NCI-H2227 (cell line): ENCODE measurements at regions not wholly inside any gene's neighbourhood (a gene's known extent, or its start where the extent isn't known, plus 50 kb on each side); places are given as distances from the start of the nearest gene placed in this dataset.
A peak's percentile ranks its signal among the peaks of the same experiment; 100 is the strongest.

Source experiments
- DNase-seq: peaks from one replicate; lab custom pipeline; 2025; ENCODE audit not compliant: unreplicated experiment; lab: John Stamatoyannopoulos, UW

DNA sequence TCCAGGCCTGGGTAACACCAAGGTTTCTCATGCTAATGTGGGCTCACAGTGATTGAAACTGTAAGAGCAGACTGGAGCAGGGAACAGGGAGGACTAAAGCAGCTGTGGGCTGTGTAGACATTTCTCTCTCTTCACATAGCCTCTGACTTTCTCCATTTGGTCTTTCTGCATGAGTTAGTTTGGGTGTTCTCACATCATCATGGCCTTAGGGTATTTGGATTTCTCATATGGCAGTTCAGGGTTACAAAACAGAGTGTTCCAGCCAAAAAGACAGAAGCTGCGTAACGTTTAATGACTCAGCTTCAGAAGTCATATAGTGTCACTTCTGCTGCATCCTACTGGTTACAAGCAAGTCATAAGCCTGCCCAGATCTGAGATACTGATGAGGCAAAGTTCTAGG lies 52.0 kb upstream of the OSBPL8 start:
- no peak for DNase-seq

DNA sequence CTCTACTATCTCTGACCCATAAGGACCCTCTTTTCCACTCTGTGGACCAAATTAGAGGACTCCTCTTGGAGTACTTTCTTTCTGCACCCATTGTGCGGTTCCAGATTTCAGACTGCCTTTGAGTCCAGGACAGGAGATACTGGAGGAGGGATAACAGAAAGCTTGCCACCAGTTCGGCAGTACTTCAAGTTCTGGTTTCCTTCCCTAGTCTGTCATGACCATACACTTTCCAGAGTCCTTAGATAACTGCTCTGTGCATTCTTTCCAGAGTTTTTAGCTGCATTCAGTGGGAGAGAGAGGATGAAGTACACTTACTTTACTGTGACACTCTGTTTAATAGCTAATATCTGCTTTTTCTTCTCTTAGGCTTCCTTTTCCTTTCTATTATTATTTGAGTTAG lies 54.8 kb upstream of the OSBPL8 start:
- no peak for DNase-seq

DNA sequence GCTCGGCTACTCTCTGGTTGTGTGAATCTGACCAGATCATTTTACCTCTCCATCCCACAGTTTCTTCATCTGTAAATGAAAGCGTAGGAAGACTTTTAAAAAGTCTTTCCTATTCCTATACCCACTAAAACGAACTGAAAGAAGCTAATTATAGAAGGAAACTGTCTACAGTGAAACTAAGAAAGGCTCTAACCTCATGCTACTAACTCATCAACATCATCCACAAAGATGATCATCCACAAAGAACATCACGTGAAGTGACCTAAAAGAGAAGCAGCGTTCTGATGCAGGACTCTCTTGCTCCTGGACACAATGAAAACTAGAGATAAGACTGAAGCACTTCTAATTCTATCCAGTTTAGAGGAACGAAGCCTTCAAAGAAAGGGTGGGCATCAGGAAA lies 58.5 kb upstream of the OSBPL8 start:
- no peak for DNase-seq

DNA sequence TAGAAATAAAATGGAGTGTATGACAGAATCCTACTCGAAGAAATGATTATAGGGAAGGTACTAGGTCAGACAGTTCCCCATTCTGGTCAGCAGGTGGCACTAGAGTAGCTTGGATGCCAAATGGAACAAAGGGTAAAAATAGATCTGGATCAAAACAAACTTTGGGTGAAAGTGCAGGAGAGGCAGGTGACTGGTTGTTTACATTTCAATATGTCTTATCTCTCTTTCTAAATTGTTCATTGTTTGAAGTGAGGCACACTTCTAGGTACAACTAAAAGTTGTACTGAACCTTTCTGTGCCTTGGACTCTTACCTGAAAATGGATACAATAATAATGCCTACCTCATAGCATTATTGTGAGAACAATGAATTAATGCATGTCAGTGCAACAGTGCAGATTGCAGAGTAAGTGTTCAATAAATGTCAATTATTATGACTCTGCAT lies 62.0 kb upstream of the OSBPL8 start:
- DNase-seq = peak; percentile 83

DNA sequence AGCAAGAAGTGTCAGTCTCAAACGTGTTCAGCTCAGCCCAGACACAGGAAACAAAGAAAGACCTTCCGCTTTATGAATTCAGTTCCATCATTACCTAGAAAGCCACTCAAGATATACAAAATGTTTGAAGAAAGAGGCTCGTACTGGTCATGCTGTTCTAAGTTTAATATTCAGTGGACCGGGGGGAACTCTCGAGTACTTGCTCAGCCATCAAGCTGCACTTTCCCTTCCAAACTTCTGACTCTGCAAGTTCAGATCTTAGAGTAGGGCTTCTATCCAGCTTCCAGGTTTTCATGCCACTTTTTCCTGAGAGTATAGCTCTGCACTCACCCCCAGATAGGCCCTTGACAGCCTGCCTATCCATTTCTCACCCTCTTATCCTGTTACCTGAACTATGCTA lies 62.8 kb upstream of the OSBPL8 start:
- DNase-seq = no peak

DNA sequence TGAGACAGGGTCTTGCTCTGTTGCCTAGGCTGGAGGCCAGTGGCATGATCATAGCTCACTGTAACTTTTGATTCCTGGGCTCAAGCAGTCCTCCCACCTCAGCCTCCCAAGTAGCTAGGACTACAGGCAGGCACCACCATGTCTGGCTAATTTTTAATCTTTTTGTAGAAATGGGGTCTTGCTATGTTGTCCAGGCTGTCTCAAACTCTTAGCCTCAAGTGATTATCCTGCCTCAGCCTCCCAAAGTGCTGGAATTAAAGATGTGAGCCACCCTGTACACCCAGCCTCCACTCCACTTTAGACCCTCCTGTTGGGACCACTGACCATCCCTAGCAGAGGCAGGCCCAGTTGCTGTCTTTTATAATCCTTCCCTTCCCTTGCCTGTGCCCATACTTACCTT lies 63.3 kb upstream of the OSBPL8 start:
- DNase-seq = no peak

DNA sequence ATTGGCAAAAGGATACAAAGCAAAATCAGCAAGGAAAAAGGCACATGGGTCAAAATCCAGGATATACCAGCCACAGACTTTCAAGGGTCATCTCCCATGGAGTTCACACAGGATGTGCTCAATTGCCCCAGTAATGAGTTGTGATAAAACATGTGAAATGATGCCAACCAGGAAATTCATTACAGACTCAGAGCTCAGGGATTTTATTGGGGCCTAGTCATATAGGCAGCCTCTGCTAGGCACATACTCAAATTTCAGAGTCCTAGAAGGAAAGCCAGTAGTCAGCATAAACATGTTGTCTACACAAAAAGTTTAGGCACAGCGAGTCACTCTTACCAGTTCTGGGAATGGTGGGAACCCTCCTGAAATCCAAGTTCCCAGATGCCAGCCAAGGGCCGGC lies 64.4 kb upstream of the OSBPL8 start:
- DNase-seq = no peak

DNA sequence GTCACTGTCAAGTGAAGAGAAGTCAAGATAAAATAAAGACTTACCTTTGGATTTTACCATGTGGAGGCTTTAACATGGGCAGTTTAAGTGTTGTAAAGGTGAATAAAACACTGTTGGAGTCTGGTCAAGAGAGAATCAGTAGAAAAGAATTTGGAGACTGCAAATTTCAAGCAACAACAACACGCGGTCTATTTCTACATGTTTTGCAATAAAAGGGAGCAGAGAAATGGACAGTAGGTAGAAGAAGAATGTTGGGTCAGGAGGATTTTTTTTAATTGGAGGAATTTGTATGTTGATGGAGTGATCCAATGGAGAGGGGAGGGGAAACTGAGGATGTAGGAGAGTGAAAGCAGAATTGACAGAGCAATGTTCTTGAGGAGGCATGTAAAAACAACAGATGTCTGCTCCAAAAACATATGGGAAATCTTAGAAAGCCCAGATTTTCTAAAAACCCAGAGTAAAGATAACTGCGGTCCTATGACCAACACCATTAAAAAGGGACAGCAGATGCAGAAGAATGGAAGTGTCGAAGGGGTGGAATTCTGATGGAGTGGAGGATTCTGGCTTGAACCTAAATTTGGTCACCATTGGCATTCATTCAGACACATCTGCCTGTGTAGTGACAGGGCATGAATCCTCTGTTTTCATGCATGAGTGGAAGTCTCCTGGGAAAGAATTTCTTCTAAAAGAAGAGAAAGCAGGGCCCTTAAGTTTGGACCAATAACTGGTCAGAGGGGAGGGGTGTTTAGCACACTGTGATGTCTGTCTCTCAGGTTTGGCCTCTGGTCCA lies 68.0 kb upstream of the OSBPL8 start:
- no peak for DNase-seq

DNA sequence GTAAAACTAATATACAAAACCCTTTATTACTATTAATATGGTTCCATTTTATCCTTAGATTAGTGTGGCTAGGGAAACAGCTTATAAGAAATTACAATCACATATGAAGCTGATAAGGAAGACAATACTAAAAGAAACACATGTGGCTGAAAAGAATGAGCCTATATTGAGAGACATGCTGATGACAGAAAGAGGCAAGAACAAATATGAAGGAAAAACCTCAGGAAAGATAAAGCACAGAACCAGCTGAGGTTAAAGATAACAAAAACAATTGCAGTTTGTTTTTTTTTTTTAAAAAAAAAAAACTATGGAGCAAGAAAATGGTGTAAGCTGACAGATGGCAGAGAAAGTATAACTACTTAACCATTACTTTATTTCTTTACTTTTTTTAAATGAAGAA lies 69.2 kb upstream of the OSBPL8 start:
- DNase-seq = no peak

DNA sequence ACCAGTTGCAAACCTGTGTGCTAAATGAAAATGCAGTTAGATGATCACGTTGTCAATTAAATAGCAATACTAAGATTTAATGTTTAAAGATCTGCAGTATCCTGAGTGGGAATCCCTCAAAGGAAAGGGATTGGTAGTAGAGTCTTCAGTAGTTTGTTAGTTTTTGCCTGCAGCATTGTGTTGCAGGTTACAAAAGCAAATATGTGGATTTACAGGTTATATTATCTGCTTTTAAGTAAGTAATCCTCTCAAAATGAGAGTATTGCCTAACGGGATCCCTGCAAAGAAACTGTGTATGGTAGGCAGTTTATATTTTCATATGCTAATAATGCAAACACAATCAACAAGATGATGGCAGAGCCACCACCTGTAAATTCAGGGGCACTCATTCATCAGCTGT lies 72.2 kb upstream of the OSBPL8 start:
- DNase-seq = no peak

DNA sequence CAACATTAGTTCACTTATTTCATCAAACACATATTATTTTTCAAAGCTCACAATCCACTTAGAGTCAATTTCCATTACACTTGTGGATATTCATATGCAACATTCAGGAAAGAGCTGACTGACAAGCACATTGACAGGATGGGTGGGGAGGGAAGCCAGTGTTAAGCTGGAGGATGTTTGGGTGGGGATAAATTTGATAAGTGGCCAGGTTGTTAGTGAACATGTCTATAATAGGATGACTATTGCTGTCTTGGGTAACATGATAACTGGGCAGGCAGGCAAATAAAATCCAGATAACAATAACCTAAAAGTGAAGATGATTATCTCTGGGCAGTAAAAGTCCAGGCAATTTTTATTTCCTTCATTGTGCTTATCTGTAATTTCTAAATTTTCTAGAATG lies 73.8 kb upstream of the OSBPL8 start:
- DNase-seq = no peak

DNA sequence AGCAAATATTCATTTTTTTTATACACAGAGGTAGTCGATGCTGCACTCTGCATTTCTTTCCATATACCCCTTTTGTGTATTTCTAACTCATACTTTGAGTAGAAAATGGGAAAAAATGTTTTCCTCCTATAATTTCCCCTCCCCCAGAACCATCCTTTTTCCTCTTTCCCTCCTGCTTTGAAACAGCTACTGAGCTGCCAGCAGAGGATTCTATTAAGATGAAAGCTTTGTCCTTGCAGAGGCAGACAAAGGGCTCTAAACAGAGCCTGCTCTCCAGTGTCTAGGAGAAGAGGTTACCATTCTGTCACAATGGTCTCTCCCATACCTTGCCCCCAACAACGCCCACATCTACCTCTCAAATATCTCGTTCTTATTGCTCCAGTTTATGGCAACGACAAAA lies 74.6 kb upstream of the OSBPL8 start:
- DNase-seq = peak; percentile 38

DNA sequence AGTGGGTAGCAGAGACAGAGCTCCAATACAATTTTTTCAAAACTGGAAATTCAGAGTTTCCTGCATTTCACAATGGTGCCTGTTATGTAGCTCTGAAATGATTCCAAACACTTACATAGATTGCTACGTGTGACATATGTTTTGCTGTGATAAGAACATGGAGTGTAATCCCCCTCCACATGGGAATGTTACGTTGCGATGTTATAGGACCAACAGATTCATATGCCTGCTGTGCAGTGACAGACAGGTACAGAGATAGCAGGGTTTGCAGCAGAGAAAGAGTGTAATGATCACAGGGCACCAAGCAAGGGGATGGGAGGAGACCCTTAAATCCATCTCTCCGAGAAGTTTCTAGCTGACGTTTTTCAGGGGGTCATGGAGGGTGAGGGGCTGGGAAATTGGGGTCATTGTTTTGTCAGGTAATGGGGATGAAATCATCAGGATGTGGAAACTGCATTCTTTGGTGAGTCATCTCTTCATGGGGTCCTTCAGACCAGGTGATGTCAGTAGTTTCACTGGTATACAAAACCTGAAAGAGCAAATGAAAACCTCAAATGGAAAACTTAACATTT lies 76.6 kb upstream of the OSBPL8 start:
- no peak for DNase-seq

DNA sequence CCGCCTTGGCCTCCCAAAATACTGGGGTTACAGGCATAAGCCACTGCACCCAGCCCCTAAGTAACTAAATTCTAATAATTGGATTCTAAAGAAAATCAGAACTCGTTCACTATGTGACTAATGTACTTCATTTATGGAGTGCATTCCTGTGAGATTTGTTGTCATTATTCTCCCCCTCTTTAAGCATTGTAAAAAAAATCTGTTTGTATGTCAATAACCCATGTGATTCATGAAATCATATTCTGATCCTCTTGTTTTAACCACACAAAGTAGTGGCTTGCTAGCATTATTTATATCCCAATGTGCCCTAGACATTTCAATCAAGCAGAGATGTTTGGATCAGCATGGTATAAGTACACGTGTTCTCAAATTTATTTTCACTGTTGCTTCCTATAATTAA lies 78.2 kb upstream of the OSBPL8 start:
- no peak for DNase-seq

DNA sequence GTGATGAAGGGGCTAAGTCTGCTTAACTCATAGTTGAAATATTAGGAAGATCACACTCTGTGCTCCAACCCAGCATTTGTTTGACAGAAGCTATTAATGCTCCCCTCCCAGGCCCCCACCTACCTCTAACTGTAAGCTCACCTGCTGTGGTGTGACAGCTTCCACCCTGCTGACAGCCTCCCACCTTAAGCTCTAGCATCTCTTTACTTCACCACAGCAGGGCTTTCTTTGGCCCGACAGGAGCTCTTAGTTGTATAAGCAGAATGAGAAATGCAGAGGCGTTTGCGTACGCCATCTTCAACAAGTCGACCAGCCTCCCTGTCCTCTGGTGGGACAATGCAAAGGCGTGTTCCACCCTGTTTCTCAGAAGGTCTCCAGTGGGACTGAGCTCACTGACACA lies 80.1 kb upstream of the OSBPL8 start:
- no peak for DNase-seq

DNA sequence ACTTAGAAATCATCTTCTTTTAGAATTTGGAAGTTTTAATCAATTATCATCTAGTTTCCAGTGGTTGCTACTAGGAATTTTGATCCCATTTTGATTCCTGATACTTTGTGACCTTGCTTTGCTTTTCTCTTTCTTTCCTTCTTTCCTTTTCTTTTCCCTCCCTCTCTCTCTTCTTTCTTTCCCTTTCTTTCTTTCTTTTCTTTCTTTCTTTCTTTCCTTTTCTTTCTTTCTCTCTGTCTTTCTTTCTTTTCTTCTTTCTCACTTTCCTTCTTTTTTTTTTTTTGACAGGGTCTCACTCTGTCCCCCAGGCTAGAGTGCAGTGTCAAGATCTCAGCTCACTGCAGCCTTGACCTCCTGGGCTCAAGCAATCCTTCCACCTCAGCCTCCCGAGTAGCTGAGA lies 81.5 kb upstream of the OSBPL8 start:
- DNase-seq = no peak

DNA sequence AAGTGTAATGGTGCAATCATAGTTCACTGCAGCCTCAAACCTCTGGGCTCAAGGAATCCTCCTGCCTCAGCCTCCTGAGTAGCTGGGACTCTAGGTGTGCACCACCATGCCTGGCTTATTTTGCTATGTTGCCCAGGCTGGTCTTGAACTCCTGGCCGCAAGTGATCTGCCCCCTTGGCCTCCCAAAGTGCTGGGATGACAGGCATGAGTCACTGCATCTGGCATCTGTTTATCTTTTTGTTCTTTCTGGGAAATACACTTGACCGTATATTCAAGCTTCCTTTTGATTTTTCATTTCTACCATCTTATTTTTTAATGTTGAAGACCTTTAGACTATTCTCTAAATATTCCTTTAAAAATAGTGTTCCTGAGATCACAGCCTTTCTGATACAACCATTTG lies 82.4 kb upstream of the OSBPL8 start:
- no peak for DNase-seq

DNA sequence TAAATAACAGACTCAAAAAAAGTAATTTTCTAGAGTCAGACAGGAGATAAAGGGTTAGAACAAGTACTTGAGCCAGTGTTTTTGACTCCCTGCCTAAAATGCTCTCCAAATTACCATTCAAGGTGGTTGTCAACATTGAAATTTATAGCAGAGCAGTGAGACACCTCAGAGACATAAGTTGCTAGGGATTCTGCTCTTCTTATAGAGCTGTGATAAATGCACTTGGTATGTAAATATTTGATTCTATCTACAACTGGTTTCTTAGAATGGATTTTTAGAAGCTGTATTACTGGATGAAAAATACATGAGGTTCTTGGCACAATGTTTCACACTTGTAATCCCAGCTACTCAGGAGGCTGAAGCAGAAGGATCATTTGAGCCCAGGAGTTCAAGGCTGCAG lies 83.9 kb upstream of the OSBPL8 start:
- no peak for DNase-seq

DNA sequence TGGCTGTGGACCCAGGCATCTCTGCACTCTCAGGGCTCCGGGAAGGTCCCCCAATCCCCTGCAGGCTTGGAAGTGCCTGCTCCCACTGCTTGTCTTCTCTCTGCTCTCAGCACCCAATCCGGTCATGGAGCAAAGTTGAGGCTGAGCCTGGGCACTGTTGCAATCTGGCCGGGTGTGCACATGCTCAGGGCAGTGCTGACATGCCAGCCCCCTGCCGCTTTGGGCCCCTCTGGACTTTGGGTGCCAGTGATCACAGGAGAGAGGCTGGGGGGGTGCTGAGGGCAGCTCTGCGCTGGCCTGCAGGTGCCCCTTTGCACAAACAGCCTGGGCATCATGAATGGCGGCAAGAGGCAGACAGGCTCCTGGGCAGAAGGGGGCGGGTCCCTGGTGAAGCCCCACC lies 85.4 kb upstream of the OSBPL8 start:
- no peak for DNase-seq

DNA sequence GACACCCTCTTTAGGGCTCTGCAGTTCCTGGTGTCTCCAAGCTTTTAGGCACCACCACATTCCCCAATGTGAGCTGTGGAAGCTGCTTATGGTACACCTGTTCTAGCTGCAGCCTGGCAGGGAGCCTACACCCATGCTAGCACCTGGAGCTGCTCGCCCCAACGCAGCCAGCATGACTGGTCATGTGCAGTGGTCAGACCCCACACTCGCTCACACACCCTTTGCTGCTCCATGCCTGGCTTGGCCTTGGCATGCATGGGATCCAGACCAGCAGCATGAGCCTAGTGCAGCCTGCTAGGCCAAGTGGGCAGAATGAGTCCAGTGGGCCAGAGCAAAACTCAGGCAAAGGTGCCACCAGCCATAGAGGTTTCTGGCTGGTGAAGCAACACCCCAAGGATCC lies 86.4 kb upstream of the OSBPL8 start:
- no peak for DNase-seq

DNA sequence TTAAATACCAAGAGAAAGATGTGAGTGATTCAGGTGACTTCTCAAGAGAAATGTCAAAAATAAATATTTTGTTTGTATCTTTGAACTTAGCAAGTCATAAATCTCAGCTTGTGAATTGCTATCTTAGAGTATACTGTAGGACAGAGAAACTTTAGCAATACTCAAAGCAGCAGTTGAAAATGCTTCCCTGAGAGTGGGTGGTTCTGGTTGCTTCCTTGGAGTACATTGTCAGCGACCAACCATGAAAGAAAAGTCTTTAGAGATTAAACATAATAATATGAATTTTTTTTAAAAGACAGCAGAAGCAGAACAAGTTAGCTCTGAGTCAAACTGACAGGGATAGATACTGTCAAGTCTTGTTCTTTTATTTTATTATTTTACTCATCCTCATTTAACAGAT lies 86.8 kb upstream of the OSBPL8 start:
- no peak for DNase-seq

DNA sequence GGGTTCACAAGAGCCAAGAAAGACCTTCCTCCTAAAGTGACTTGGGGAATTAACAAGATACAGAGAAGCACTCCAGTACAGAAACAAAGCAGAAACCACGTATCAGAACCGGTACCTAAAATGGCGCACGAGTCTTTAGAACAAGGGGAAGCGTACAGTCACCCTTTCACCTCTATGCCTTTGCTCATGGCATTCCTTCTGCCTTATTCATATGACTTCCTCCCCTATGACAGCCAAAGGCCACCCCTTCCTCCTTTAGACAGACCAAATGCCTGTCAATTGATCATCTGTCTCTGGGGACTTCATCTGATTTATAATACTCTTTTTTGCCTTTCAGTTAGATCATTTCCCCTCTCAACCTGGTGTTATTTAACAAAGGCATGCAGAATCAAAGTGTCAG lies 89.5 kb upstream of the OSBPL8 start:
- no peak for DNase-seq

DNA sequence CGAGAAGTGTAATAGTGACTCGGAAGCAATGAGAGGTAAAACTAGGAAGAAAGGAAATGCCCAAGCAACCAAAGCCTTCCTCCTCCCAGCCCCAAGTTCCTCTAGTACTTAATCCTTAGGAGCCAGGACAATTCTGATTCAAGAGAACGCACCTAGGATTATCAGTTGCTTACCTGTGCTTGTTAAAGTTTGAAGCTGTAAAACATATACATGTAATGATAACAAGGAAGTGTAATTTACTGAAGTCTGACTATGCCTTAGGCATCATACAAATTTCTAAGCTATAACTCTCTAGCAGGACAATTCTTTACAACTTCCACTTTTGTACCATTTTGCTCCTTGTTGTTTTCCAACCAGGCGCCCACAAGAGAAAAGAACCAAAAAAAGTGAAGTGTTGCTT lies 92.8 kb upstream of the OSBPL8 start:
- no peak for DNase-seq
